ENCODE measurements at regions not wholly inside any gene's neighbourhood (a gene's known extent, or its start where the extent isn't known, plus 50 kb on each side); places are given as distances from the start of the nearest gene placed in this dataset.

GRCh38 chr2:173762864-173763263 is 202.3 kb downstream of the SP3 start:
- H3K36me3 ChIP-seq (ENCODE audit: insufficient read depth, low read length) = no peaks in the 10 kb centered on the region
- H3K4me3 ChIP-seq (ENCODE audit: low read depth, low read length) = no peak overlapping the region

DNA sequence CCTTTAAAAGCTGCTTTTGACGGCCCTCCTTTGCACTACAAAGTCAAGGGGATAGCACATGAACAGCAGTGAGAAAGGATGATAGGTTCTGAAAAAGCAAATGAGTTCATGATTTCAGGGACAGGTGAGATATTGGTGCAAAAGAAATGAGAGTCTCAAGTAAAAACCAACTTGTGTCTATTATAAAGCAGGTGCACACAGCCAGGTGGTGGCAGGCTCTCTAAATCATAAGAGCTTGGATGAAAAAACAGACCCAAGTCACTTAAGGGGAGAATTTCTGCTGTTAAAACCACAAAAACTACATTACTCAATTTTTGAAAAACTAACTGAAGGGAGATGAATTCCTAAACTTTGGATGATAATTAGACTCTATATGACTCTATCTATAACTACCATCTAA is 201.5 kb downstream of the SP3 start:
- Histone ChIP-seq H3K36me3 (ENCODE audit: insufficient read depth, low read length) (no peaks in the 10 kb centered on the region), H3K27ac (ENCODE audit: low read depth, low read length) (no peak overlapping the region), H3K4me3 (ENCODE audit: low read depth, low read length) (no peak overlapping the region), H2AFZ (ENCODE audit: low read length, unreplicated experiment) (no peak overlapping the region), H3K27me3 (ENCODE audit: insufficient read depth, low read length) (peaks cover 16% of the 10 kb centered on the region; the same call in 1 of the 2 replicates), H3K4me1 (ENCODE audit: control insufficient read depth, insufficient read depth, low read length, unreplicated experiment) (no peaks in the 10 kb centered on the region), H3K79me2 (ENCODE audit: control insufficient read depth, insufficient read depth, low read length, unreplicated experiment) (no peaks in the 10 kb centered on the region)

More at GRCh38 chr2:173762864-173763263, 202.3 kb downstream of the SP3 start:
- no peak overlapping the region for H2AFZ ChIP-seq (ENCODE audit: low read length, unreplicated experiment)
- no peak overlapping the region for H3K27ac ChIP-seq (ENCODE audit: low read depth, low read length)
- peaks cover 16% of the 10 kb centered on the region; the same call in 1 of the 2 replicates for H3K27me3 ChIP-seq (ENCODE audit: insufficient read depth, low read length)
- no peaks in the 10 kb centered on the region for H3K4me1 ChIP-seq (ENCODE audit: control insufficient read depth, insufficient read depth, low read length, unreplicated experiment)
- no peaks in the 10 kb centered on the region for H3K79me2 ChIP-seq (ENCODE audit: control insufficient read depth, insufficient read depth, low read length, unreplicated experiment)

DNA sequence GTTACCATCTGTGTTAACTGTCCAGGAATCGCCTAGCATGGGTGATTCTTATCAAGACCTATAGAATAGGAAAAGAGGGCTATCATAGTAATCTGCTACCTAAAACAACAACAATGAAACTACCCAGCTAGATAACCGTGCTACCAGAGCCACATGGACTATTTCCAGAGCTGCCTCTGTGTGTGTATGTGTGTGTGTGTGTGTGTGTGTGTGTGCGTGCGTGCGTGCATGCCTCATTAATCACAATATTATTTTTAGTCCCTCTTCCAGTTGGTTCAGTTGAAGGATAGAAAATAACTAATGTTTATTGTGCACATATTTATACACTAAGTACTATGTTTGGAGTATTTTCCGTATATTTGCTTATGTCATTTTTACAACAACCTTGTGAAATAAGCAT is 201.1 kb downstream of the SP3 start:
- peaks cover 16% of the 10 kb centered on the region; the same call in 1 of the 2 replicates for H3K27me3 ChIP-seq (ENCODE audit: insufficient read depth, low read length)
- H3K79me2 ChIP-seq (ENCODE audit: control insufficient read depth, insufficient read depth, low read length, unreplicated experiment) = no peaks in the 10 kb centered on the region
- no peak overlapping the region for H2AFZ ChIP-seq (ENCODE audit: low read length, unreplicated experiment)
- no peaks in the 10 kb centered on the region for H3K4me1 ChIP-seq (ENCODE audit: control insufficient read depth, insufficient read depth, low read length, unreplicated experiment)
- H3K36me3 ChIP-seq (ENCODE audit: insufficient read depth, low read length) = no peaks in the 10 kb centered on the region
- H3K27ac ChIP-seq (ENCODE audit: low read depth, low read length) = no peak overlapping the region
- H3K4me3 ChIP-seq (ENCODE audit: low read depth, low read length) = no peak overlapping the region

DNA sequence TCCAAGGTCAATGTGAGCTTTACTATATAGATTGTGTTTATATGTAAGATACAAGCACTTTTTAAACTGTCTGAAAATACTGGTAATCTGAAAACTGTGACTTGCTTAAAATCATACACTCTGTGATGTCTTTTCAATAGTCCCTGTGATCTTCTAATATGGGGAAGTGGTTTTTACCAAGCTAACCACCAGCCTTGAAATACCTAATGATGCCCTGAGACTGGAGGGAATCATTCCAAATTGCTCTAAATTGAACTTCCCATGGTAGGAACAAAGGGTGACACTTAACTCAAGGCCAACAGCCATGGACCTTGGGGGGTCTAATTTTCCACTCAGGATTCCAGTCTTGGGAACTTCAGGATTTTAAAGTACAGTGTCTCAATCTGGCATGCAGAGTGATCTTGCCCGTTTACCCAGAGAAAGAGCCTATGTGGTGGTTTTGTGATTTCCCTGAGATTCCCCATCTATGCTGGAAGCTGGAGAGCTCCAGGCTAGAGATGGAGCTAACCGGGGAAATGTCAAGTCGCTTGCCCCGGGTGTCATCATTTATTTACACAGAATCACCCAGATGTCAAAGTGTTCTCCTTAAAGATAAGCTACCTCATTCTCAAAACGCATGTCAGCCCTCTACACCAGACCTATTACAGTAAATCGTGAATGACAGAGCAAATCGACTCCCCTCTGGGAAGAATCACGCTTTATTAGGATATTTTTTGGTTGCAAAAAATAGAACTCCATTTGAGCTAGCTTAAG is 198.5 kb downstream of the SP3 start:
- Histone ChIP-seq H3K36me3 (ENCODE audit: insufficient read depth, low read length) (no peaks in the 10 kb centered on the region), H3K79me2 (ENCODE audit: control insufficient read depth, insufficient read depth, low read length, unreplicated experiment) (no peaks in the 10 kb centered on the region), H2AFZ (ENCODE audit: low read length, unreplicated experiment) (no peak overlapping the region), H3K4me1 (ENCODE audit: control insufficient read depth, insufficient read depth, low read length, unreplicated experiment) (no peaks in the 10 kb centered on the region), H3K27me3 (ENCODE audit: insufficient read depth, low read length) (peaks cover 30% of the 10 kb centered on the region), H3K27ac (ENCODE audit: low read depth, low read length) (no peak overlapping the region), H3K4me3 (ENCODE audit: low read depth, low read length) (no peak overlapping the region)

DNA sequence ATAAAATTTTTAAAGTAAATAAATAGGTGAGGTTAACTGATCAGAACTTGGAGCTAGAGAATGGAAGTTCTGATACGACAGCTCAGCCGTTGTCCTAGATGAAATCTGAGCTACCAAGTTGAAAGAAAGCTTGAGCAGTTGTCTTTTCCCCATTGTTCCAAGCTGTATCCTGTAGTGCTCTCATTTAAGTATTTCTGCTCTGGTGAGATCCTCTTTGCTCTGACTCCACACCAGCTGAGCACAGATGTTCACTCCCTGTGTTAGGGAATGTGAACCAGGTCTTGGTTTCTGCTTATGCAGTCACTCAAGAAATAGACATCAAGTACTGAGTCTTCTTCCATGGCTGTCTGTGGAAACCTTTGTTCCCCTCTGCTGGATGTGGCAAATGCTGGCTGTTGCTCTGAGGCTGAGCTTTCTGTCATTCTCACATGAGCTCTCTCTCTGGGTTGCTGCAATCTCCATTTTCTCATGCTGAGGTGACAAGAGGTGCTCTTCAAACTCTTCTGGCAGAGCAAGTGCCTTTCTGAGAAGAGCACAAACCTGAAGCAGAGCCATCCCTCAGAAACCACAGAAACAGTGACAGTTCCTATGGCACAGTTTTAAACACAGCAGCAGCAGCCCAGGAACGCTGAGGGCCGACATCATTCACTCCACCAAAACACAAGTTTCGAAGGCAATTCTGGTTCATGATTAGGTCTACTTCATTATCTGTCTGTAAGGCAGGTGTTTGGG is 194.1 kb downstream of the SP3 start:
- H3K4me3 ChIP-seq (ENCODE audit: low read depth, low read length) = no peak overlapping the region
- no peaks in the 10 kb centered on the region for H3K36me3 ChIP-seq (ENCODE audit: insufficient read depth, low read length)
- no peaks in the 10 kb centered on the region for H3K4me1 ChIP-seq (ENCODE audit: control insufficient read depth, insufficient read depth, low read length, unreplicated experiment)
- H2AFZ ChIP-seq (ENCODE audit: low read length, unreplicated experiment) = no peak overlapping the region
- no peak overlapping the region for H3K27ac ChIP-seq (ENCODE audit: low read depth, low read length)
- H3K79me2 ChIP-seq (ENCODE audit: control insufficient read depth, insufficient read depth, low read length, unreplicated experiment) = no peaks in the 10 kb centered on the region
- peaks cover 32% of the 10 kb centered on the region for H3K27me3 ChIP-seq (ENCODE audit: insufficient read depth, low read length)

DNA sequence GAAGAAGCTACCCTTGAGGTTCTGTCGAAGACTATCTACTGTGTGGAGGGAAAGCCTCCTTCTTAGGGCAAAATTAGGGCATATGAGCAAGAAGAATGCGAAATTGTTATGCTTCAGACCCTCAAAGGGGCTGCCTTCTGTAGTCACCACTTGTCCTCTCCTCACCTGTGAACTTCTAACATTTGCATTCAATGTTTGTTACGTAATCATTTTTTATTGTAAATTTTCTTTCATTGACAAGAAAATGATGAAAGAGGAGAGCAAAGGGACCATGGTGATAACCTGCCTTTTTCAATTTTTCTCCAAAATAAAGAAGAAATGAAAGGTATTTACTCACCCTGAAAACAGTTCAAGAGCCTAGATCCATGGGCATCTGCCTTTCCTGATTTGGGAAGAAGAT is 193.0 kb downstream of the SP3 start:
- Histone ChIP-seq H2AFZ (ENCODE audit: low read length, unreplicated experiment) (no peak overlapping the region), H3K27me3 (ENCODE audit: insufficient read depth, low read length) (peaks cover 23% of the 10 kb centered on the region), H3K27ac (ENCODE audit: low read depth, low read length) (no peak overlapping the region), H3K4me3 (ENCODE audit: low read depth, low read length) (no peak overlapping the region), H3K4me1 (ENCODE audit: control insufficient read depth, insufficient read depth, low read length, unreplicated experiment) (no peaks in the 10 kb centered on the region), H3K79me2 (ENCODE audit: control insufficient read depth, insufficient read depth, low read length, unreplicated experiment) (no peaks in the 10 kb centered on the region), H3K36me3 (ENCODE audit: insufficient read depth, low read length) (no peaks in the 10 kb centered on the region)

- H3K36me3 ChIP-seq (ENCODE audit: insufficient read depth, low read length) = no peaks in the 10 kb centered on the region
- no peaks in the 10 kb centered on the region for H3K4me1 ChIP-seq (ENCODE audit: control insufficient read depth, insufficient read depth, low read length, unreplicated experiment)
- H3K4me3 ChIP-seq (ENCODE audit: low read depth, low read length) = no peak overlapping the region
- no peaks in the 10 kb centered on the region for H3K79me2 ChIP-seq (ENCODE audit: control insufficient read depth, insufficient read depth, low read length, unreplicated experiment)
- H2AFZ ChIP-seq (ENCODE audit: low read length, unreplicated experiment) = no peak overlapping the region
- H3K27me3 ChIP-seq (ENCODE audit: insufficient read depth, low read length) = peaks cover 23% of the 10 kb centered on the region
- no peak overlapping the region for H3K27ac ChIP-seq (ENCODE audit: low read depth, low read length)
Observed at GRCh38 chr2:173773076-173773475, 192.1 kb downstream of the SP3 start.

DNA sequence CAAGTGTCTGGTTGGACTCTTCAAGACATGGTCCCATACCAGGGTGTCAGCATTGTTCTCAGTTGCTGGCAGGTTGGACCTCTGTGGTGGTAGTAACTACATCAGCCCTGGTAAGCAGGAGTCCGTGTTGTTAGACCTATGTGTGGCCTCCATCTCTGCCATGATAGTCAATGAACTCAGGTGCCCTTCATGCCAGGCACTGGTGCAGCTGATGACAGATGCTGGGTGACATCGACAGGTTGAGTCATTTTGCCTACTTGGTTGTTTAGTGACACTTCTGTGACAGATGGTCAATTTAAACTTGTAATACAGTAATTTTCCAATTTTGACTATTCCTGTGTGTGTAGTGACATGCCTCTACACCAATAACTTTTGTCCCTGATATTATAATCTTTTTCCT is 189.7 kb downstream of the SP3 start:
- Histone ChIP-seq H2AFZ (ENCODE audit: low read length, unreplicated experiment) (no peak overlapping the region), H3K36me3 (ENCODE audit: insufficient read depth, low read length) (no peaks in the 10 kb centered on the region), H3K4me3 (ENCODE audit: low read depth, low read length) (no peak overlapping the region), H3K4me1 (ENCODE audit: control insufficient read depth, insufficient read depth, low read length, unreplicated experiment) (no peaks in the 10 kb centered on the region), H3K79me2 (ENCODE audit: control insufficient read depth, insufficient read depth, low read length, unreplicated experiment) (no peaks in the 10 kb centered on the region), H3K27me3 (ENCODE audit: insufficient read depth, low read length) (peaks cover 23% of the 10 kb centered on the region), H3K27ac (ENCODE audit: low read depth, low read length) (no peak overlapping the region)

- Histone ChIP-seq H2AFZ (ENCODE audit: low read length, unreplicated experiment) (no peak overlapping the region), H3K36me3 (ENCODE audit: insufficient read depth, low read length) (no peaks in the 10 kb centered on the region), H3K27me3 (ENCODE audit: insufficient read depth, low read length) (peaks cover 49% of the 10 kb centered on the region), H3K27ac (ENCODE audit: low read depth, low read length) (no peak overlapping the region), H3K79me2 (ENCODE audit: control insufficient read depth, insufficient read depth, low read length, unreplicated experiment) (no peaks in the 10 kb centered on the region), H3K4me3 (ENCODE audit: low read depth, low read length) (no peak overlapping the region), H3K4me1 (ENCODE audit: control insufficient read depth, insufficient read depth, low read length, unreplicated experiment) (no peaks in the 10 kb centered on the region)
Observed at GRCh38 chr2:173782681-173783080, 182.5 kb downstream of the SP3 start.

- H3K36me3 ChIP-seq (ENCODE audit: insufficient read depth, low read length) = no peaks in the 10 kb centered on the region
- H3K4me1 ChIP-seq (ENCODE audit: control insufficient read depth, insufficient read depth, low read length, unreplicated experiment) = no peaks in the 10 kb centered on the region
- no peak overlapping the region for H3K4me3 ChIP-seq (ENCODE audit: low read depth, low read length)
- peaks cover 49% of the 10 kb centered on the region for H3K27me3 ChIP-seq (ENCODE audit: insufficient read depth, low read length)
- H2AFZ ChIP-seq (ENCODE audit: low read length, unreplicated experiment) = no peak overlapping the region
- no peaks in the 10 kb centered on the region for H3K79me2 ChIP-seq (ENCODE audit: control insufficient read depth, insufficient read depth, low read length, unreplicated experiment)
- H3K27ac ChIP-seq (ENCODE audit: low read depth, low read length) = no peak overlapping the region
Observed at GRCh38 chr2:173783382-173783781, 181.8 kb downstream of the SP3 start.

GRCh38 chr2:173785813-173786212 is 179.4 kb downstream of the SP3 start:
- no peak overlapping the region for H3K4me3 ChIP-seq (ENCODE audit: low read depth, low read length)
- H3K4me1 ChIP-seq (ENCODE audit: control insufficient read depth, insufficient read depth, low read length, unreplicated experiment) = no peaks in the 10 kb centered on the region
- H3K79me2 ChIP-seq (ENCODE audit: control insufficient read depth, insufficient read depth, low read length, unreplicated experiment) = no peaks in the 10 kb centered on the region
- H3K27ac ChIP-seq (ENCODE audit: low read depth, low read length) = no peak overlapping the region
- no peaks in the 10 kb centered on the region for H3K36me3 ChIP-seq (ENCODE audit: insufficient read depth, low read length)
- H2AFZ ChIP-seq (ENCODE audit: low read length, unreplicated experiment) = no peak overlapping the region
- peaks cover 45% of the 10 kb centered on the region for H3K27me3 ChIP-seq (ENCODE audit: insufficient read depth, low read length)
